ENCODE measurements at regions not wholly inside any gene's neighbourhood (a gene's known extent, or its start where the extent isn't known, plus 50 kb on each side); places are given as distances from the start of the nearest gene placed in this dataset.

DNA sequence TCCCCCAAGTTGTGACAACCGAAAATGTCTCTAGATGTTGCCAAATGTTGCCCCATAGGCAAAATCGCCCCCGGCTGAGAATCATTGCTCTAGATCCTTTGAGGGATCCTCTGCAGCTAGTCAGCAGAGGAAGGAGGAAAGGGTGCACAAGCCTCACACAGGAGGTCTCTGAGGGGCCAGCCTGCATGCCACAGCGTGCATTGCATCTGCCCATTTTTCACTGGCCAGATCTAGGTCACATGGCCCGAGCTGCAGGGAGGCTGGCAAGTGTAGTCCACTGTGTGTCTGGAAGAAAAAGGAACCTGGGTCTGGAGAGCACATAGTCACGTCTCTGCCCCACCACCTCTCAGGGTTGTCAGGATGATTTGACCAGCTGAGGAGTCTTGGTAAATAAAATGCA is 138.2 kb downstream of the CCT6B start:
- no peaks in the 10 kb centered on the region for H3K36me3 Mint-ChIP-seq (ENCODE audit: low read depth)
- TF ChIP-seq, protein P1, sequence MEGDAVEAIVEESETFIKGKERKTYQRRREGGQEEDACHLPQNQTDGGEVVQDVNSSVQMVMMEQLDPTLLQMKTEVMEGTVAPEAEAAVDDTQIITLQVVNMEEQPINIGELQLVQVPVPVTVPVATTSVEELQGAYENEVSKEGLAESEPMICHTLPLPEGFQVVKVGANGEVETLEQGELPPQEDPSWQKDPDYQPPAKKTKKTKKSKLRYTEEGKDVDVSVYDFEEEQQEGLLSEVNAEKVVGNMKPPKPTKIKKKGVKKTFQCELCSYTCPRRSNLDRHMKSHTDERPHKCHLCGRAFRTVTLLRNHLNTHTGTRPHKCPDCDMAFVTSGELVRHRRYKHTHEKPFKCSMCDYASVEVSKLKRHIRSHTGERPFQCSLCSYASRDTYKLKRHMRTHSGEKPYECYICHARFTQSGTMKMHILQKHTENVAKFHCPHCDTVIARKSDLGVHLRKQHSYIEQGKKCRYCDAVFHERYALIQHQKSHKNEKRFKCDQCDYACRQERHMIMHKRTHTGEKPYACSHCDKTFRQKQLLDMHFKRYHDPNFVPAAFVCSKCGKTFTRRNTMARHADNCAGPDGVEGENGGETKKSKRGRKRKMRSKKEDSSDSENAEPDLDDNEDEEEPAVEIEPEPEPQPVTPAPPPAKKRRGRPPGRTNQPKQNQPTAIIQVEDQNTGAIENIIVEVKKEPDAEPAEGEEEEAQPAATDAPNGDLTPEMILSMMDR (IDR thresholded peaks at IDR 0.05) = no peak

GRCh38 chr17:34822007-34822739 is 139.1 kb downstream of the CCT6B start:
- H3K9me3 Mint-ChIP-seq (ENCODE audit: low read depth) = no peaks in the 10 kb centered on the region
- TF ChIP-seq, protein P1 (IDR thresholded peaks at IDR 0.05) = no peak
- no peak for DNase-seq (ENCODE audit: low spot score)
- no peaks in the 10 kb centered on the region for H3K36me3 Mint-ChIP-seq (ENCODE audit: low read depth)
- H3K4me1 Mint-ChIP-seq (ENCODE audit: low read depth) = no peaks in the 10 kb centered on the region
- H3K27me3 Mint-ChIP-seq (ENCODE audit: low read depth) = peaks cover 7% of the 10 kb centered on the region
- H3K4me3 Mint-ChIP-seq (ENCODE audit: unreplicated experiment) = no peak overlapping the region
- no peak overlapping the region for H3K27ac Mint-ChIP-seq (ENCODE audit: unreplicated experiment)

More for the DNA sequence above, 138.2 kb downstream of the CCT6B start:
- H3K27me3 Mint-ChIP-seq (ENCODE audit: low read depth) = peaks cover 7% of the 10 kb centered on the region
- H3K4me3 Mint-ChIP-seq (ENCODE audit: unreplicated experiment) = no peak overlapping the region
- no peaks in the 10 kb centered on the region for H3K4me1 Mint-ChIP-seq (ENCODE audit: low read depth)
- DNase-seq (ENCODE audit: low spot score) = no peak
- no peaks in the 10 kb centered on the region for H3K9me3 Mint-ChIP-seq (ENCODE audit: low read depth)
- no peak overlapping the region for H3K27ac Mint-ChIP-seq (ENCODE audit: unreplicated experiment)

- H3K4me3 Mint-ChIP-seq (ENCODE audit: unreplicated experiment) = no peak overlapping the region
Observed at GRCh38 chr17:34820922-34821321, 140.3 kb downstream of the CCT6B start.

DNA sequence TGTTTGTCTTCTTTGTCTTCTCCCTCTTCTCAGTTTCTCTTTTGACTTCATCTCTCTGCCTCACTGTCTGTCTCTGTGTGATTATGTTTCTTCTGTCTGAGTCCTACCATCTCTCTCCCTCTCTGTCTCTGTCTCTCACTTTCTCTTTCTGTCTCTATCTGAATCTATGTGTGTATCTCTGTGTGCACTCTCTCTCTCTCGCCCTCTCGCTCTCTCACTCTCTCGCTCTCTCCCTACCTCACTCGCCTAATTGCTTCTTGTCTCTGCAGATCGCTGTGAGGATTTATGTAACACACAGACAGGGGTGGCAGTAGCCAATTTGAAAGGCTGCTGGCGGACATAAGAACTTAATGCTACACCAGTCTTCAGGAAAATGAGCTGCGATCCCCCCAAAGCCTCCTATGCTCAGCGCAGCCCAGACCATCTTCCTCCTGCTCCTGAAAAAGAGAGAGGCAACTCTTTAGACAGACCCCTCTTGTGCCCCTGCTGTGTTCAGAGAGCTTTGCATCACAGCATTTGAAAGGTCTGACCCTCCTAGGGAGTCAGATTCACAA is 140.9 kb downstream of the CCT6B start:
- no peak overlapping the region for H3K4me3 Mint-ChIP-seq (ENCODE audit: unreplicated experiment)
- no peaks in the 10 kb centered on the region for H3K9me3 Mint-ChIP-seq (ENCODE audit: low read depth)
- no peaks in the 10 kb centered on the region for H3K36me3 Mint-ChIP-seq (ENCODE audit: low read depth)
- no peak for DNase-seq (ENCODE audit: low spot score)
- H3K4me1 Mint-ChIP-seq (ENCODE audit: low read depth) = no peaks in the 10 kb centered on the region
- H3K27me3 Mint-ChIP-seq (ENCODE audit: low read depth) = peaks cover 7% of the 10 kb centered on the region
- no peak overlapping the region for H3K27ac Mint-ChIP-seq (ENCODE audit: unreplicated experiment)
- TF ChIP-seq, protein P1 (IDR thresholded peaks at IDR 0.05) = no peak

More at GRCh38 chr17:34820922-34821321, 140.3 kb downstream of the CCT6B start:
- no peaks in the 10 kb centered on the region for H3K36me3 Mint-ChIP-seq (ENCODE audit: low read depth)
- peaks cover 7% of the 10 kb centered on the region for H3K27me3 Mint-ChIP-seq (ENCODE audit: low read depth)
- H3K9me3 Mint-ChIP-seq (ENCODE audit: low read depth) = no peaks in the 10 kb centered on the region
- no peak overlapping the region for H3K27ac Mint-ChIP-seq (ENCODE audit: unreplicated experiment)
- TF ChIP-seq, protein P1 (IDR thresholded peaks at IDR 0.05) = no peak
- H3K4me1 Mint-ChIP-seq (ENCODE audit: low read depth) = no peaks in the 10 kb centered on the region
- no peak for DNase-seq (ENCODE audit: low spot score)

DNA sequence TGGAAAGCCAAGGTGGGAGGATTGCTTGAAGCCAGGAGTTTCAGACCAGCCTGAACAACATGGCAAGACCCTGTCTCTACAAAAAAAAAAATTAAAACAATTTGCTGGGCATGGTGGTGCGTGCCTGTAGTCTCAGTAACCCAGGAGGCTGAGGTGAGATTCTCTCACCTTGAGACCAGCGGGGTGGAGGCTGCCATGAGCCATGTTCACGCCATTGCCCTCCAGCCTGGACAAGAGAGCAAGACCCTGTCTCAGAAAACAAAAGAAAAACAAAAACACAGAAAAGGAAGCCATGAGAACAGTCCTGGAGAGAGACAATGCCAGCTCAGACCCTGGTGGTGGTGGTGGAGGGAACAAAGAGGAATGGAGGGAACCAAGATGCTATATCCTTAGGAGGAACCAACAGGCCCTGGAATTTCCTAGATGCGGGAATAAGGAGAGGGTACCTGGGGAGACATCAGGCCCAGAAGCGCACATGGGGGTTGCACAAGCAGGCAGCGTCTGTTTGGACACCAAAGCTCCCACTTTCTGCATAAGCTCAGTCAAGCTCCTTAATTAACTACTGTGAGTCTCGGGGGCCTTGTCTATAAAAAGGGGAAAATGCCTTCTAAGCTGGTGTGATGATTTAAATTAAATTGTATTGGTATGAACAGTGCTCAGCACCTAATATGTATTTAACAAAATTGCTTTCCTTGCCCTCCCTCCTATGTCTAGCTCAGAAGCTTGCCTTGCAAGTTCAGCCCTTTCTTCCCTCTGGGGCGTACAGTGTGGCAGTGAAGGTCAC is 143.8 kb downstream of the CCT6B start:
- Mint-ChIP-seq H3K4me3 (ENCODE audit: unreplicated experiment) (no peak overlapping the region), H3K27ac (ENCODE audit: unreplicated experiment) (no peak overlapping the region), H3K27me3 (ENCODE audit: low read depth) (peaks cover 5% of the 10 kb centered on the region), H3K9me3 (ENCODE audit: low read depth) (no peaks in the 10 kb centered on the region), H3K36me3 (ENCODE audit: low read depth) (no peaks in the 10 kb centered on the region), H3K4me1 (ENCODE audit: low read depth) (no peaks in the 10 kb centered on the region)
- DNase-seq (ENCODE audit: low spot score) = no peak
- TF ChIP-seq, protein P1 (IDR thresholded peaks at IDR 0.05) = no peak
